Heart left ventricle (tissue), 16 donors: ENCODE measurements at regions not wholly inside any gene's neighbourhood (a gene's known extent, or its start where the extent isn't known, plus 50 kb on each side); places are given as distances from the start of the nearest gene placed in this dataset.

ENCODE experiments used
- ATAC-seq, 4 donors: fragments of 200-7000 bp; cut with Tn5 transposase; one replicate each; pipeline ENCODE4 v1.9.1; 2020 to 2022; ENCODE audit warnings: moderate library complexity in 4 of 4, mild to moderate bottlenecking in 3 of 4, moderate number of reproducible peaks in 1 of 4
- DNase-seq, 5 donors: peaks; one replicate each; pipeline ENCODE4 v3.0.0-alpha.2; 2020
- H3K27ac ChIP-seq, 12 donors: fragments of 200-600 bp; sonication (generic) in 4 of 12; one replicate each; pipeline versions ENCODE4 v1.5.0 to v1.8.0; 2016 to 2022; ENCODE audit warnings: mild to moderate bottlenecking in 2 of 12
- H3K27me3 ChIP-seq, 9 donors: fragments of 200-600 bp; sonication (generic) in 2 of 9; one replicate each; pipeline versions ENCODE4 v1.5.1 to v1.8.0; 2016 to 2022; ENCODE audit warnings: mild to moderate bottlenecking in 3 of 9
- H3K36me3 ChIP-seq, 9 donors: fragments of 200-600 bp; sonication (generic) in 2 of 9; one replicate each; pipeline versions ENCODE4 v1.5.0 to v1.8.0; 2018 to 2022; ENCODE audit warnings: mild to moderate bottlenecking in 2 of 9
- H3K4me1 ChIP-seq, 12 donors: fragments of 200-600 bp; sonication (generic) in 4 of 12; one replicate each; pipeline versions ENCODE4 v1.5.0 to v1.8.0; 2016 to 2022; ENCODE audit warnings: mild to moderate bottlenecking in 3 of 12
- H3K4me3 ChIP-seq, 12 donors: fragments of 200-600 bp; sonication (generic) in 4 of 12; one replicate each; pipeline versions ENCODE4 v1.5.0 to v1.8.0; 2017 to 2022; ENCODE audit warnings: mild to moderate bottlenecking in 9 of 12, moderate library complexity in 4 of 12
- H3K9me3 ChIP-seq, 12 donors: fragments of 200-600 bp; sonication (generic) in 4 of 12; one replicate each; pipeline versions ENCODE4 v1.5.0 to v1.8.0; 2016 to 2022; ENCODE audit warnings: mild to moderate bottlenecking in 1 of 12
- POLR2A ChIP-seq, 2 donors: fragments of 450-650 bp; IDR thresholded peaks; one replicate each; pipeline ENCODE4 v1.6.1; 2017; ENCODE audit warnings: antibody characterized with exemption in 2 of 2, mild to moderate bottlenecking in 2 of 2, moderate library complexity in 2 of 2
- WGBS, 4 donors: extraction: QIAGEN DNeasy Blood & Tissue Kit in 2 of 4; methylation state at CpG; one replicate each; pipeline versions ENCODE4 v1.1.5 to v1.1.7; 2013 to 2018; 5-methylcytosine and 5-hydroxymethylcytosine counted together
- intact Hi-C, 10 donors: fragments of 100-400 bp; cut with DNase I; formaldehyde crosslinking; loops; one replicate each; pipeline versions ENCODE4 v1.11.1 to v1.14.2; 2022
- TF ChIP-seq, protein P1 (sequence below), 12 donors: fragments of 200-600 bp; sonication (generic) in 4 of 12; IDR thresholded peaks; one replicate each; pipeline versions ENCODE4 v1.5.0 to v1.8.0; 2018 to 2022; ENCODE audit warnings: antibody characterized with exemption in 12 of 12, mild to moderate bottlenecking in 5 of 12
- donor health status: ischemic (EF 13 %, LVEDD 7.1; RV severe dilation, severe dysfunction).
- donor health status: healthy with polysubstance abuse.
- donor health status: DM: no; HTN: yes; CAD: no.
- donor health status: DM: no; HTN: no; CAD: no.
- donor health status: ischemic (EF 25% LVEDD 6.9; RV normal size, moderate dysfunction).
- donor health status: ischemic (EF 25% LVEDD 5.7; RV mildly dilated, moderate dysfunction).
- donor health status: healthy.
- donor health status: DM: yes; HTN: yes; CAD: no.
- donor health status: ischemic (EF 35%, LVEDD 5.7; RV mildly dilated, moderate dysfunction).
- donor health status: nonischemic (EF 11% LVEDD 7.7; RV severe dilation, severe dysfunction).
- donor health status: DM: yes; HTN: yes; CAD: no.
- donor health status: PGD.
- donor health status: ischemic (EF 29% LVEDD 5.4; RV normal size, mild dysfunction).
- donor health status: nonischemic (EF 23%, LVEDD 6.1; RV moderate dilation, normal function).

DNA sequence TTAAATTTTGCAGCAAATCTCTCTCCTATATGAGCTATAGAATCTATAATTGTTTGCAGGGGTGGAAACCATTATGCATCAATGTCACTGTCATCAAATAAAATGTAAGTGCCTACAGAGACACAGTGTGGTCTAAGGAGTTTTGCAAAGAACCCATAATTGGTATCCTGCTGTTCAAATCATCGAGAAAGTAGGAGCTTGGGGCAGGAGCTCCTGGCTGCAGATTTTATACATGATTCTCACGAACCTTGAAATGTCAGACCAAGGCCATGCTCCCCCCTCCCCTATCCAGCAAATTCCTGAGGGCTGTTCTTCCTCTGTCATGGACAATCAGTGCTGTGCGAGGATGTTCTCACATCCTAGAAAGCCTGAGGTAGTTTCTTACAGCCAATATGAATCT is 119.5 kb upstream of the CYRIA start:
- H3K4me3 ChIP-seq = no peak overlapping the region
- no peaks in the 10 kb centered on the region for H3K9me3 ChIP-seq
- no peak for ATAC-seq
- intact Hi-C loops = no loop called here
- H3K4me1 ChIP-seq = no peaks in the 10 kb centered on the region
- WGBS, 4 donors = 53 to 63% (median 59%) methylated on average over 3 of the region's 3 CpGs
- H3K27me3 ChIP-seq = peaks cover 0 to 3% (median 0%) of the 10 kb centered on the region in 9 donors
- H3K27ac ChIP-seq = no peak overlapping the region
- no peaks in the 10 kb centered on the region for H3K36me3 ChIP-seq
- DNase-seq = no peak
- TF ChIP-seq, protein P1, sequence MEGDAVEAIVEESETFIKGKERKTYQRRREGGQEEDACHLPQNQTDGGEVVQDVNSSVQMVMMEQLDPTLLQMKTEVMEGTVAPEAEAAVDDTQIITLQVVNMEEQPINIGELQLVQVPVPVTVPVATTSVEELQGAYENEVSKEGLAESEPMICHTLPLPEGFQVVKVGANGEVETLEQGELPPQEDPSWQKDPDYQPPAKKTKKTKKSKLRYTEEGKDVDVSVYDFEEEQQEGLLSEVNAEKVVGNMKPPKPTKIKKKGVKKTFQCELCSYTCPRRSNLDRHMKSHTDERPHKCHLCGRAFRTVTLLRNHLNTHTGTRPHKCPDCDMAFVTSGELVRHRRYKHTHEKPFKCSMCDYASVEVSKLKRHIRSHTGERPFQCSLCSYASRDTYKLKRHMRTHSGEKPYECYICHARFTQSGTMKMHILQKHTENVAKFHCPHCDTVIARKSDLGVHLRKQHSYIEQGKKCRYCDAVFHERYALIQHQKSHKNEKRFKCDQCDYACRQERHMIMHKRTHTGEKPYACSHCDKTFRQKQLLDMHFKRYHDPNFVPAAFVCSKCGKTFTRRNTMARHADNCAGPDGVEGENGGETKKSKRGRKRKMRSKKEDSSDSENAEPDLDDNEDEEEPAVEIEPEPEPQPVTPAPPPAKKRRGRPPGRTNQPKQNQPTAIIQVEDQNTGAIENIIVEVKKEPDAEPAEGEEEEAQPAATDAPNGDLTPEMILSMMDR (IDR thresholded peaks at IDR 0.05) = no peak
- TF ChIP-seq POLR2A (IDR thresholded peaks at IDR 0.05) = no peak

GRCh38 chr2:16784652-16785051 is 119.0 kb upstream of the CYRIA start:
- DNase-seq (no peak), ATAC-seq (no peak)
- Histone ChIP-seq H3K9me3 (no peaks in the 10 kb centered on the region), H3K4me1 (no peaks in the 10 kb centered on the region), H3K36me3 (no peaks in the 10 kb centered on the region), H3K27me3 (peaks cover 0 to 3% (median 0%) of the 10 kb centered on the region in 9 donors), H3K27ac (no peak overlapping the region), H3K4me3 (no peak overlapping the region)
- intact Hi-C loops = no loop called here
- no peak for TF ChIP-seq POLR2A (IDR thresholded peaks at IDR 0.05)
- TF ChIP-seq, protein P1 (IDR thresholded peaks at IDR 0.05) = no peak
- 86 to 93% (median 92%) methylated on average over 3 of the region's 3 CpGs for WGBS, 4 donors

- no peak overlapping the region for H3K4me3 ChIP-seq
- no peaks in the 10 kb centered on the region for H3K36me3 ChIP-seq
- DNase-seq (no peak), ATAC-seq (no peak)
- H3K9me3 ChIP-seq = no peaks in the 10 kb centered on the region
- no peak overlapping the region for H3K27ac ChIP-seq
- no peaks in the 10 kb centered on the region for H3K4me1 ChIP-seq
- 85 to 91% (median 87%) methylated on average over 10 of the region's 10 CpGs for WGBS, 4 donors
- TF ChIP-seq, protein P1 (IDR thresholded peaks at IDR 0.05) = no peak
- no peak for TF ChIP-seq POLR2A (IDR thresholded peaks at IDR 0.05)
- intact Hi-C loops = loop anchor here in 4 of 10 donors (5.0 to 10.0 kb wide), 4 partner anchors 528 to 898 kb away; no protein-coding TSS in a partner anchor
- H3K27me3 ChIP-seq = peaks cover 0 to 6% (median 0%) of the 10 kb centered on the region in 9 donors
These were observed 111.7 kb upstream of the CYRIA start for GRCh38 chr2:16777123-16777870.

- H3K27ac ChIP-seq = no peak overlapping the region
- H3K27me3 ChIP-seq = peaks cover 0 to 6% (median 0%) of the 10 kb centered on the region in 9 donors
- no peaks in the 10 kb centered on the region for H3K9me3 ChIP-seq
- WGBS, 4 donors = 43 to 69% (median 56%) methylated on average over 1 of the region's 1 CpG
- H3K4me3 ChIP-seq = no peak overlapping the region
- no peak for ATAC-seq
- TF ChIP-seq POLR2A (IDR thresholded peaks at IDR 0.05) = no peak
- no peaks in the 10 kb centered on the region for H3K36me3 ChIP-seq
- DNase-seq = no peak
- intact Hi-C loops = loop anchor here in 5 of 10 donors (2.0 to 10.0 kb wide), 5 partner anchors 529 to 899 kb away; no protein-coding TSS in a partner anchor
- H3K4me1 ChIP-seq = no peaks in the 10 kb centered on the region
These were observed 110.2 kb upstream of the CYRIA start for GRCh38 chr2:16775899-16776231.
